Naive thymus-derived CD4-positive, alpha-beta T cell (primary cell): ENCODE measurements at regions not wholly inside any gene's neighbourhood (a gene's known extent, or its start where the extent isn't known, plus 50 kb on each side); places are given as distances from the start of the nearest gene placed in this dataset.
A peak's percentile ranks its signal among the peaks of the same experiment; 100 is the strongest.

Experiments used
- ATAC-seq: fragments of 150-1000 bp; cut with Tn5 transposase; 2 replicates; pipeline ENCODE4 v1.10.0; 2021; ENCODE audit warnings: mild to moderate bottlenecking, moderate library complexity
- CTCF ChIA-PET: fragments of 350-600 bp; sonication (Branson Sonifier 250); formaldehyde crosslinking; loops from one replicate; lab custom pipeline; 2021; ENCODE audit warnings: antibody characterized with exemption; lab: Charles Lee
- POLR2A ChIA-PET: fragments of 350-600 bp; sonication (Branson Sonifier 250); formaldehyde crosslinking; loops from one replicate; lab custom pipeline; 2021; ENCODE audit warnings: antibody characterized with exemption, inconsistent platforms; lab: Charles Lee
- DNase-seq, 9 donors: peaks; one replicate each; pipeline versions ENCODE4 v3.0.0 to v3.0.0-alpha.2; 2020 to 2022; ENCODE audit warnings: mixed read lengths in 1 of 9
- H3K27ac ChIP-seq: one replicate; pipeline ENCODE4 v1.7.0; 2013; ENCODE audit warnings: mild to moderate bottlenecking, low read depth, low read length, moderate library complexity
- H3K27me3 ChIP-seq, 2 donors: one replicate each; pipeline ENCODE4 v1.7.0; 2013; ENCODE audit warnings: low read length in 2 of 2, mild to moderate bottlenecking in 2 of 2, moderate library complexity in 2 of 2; ENCODE audit not compliant: control insufficient read depth in 2 of 2, insufficient read depth in 2 of 2
- H3K36me3 ChIP-seq, 3 experiments: 1 replicate in 2 of 3; 2 replicates in 1 of 3; pipeline ENCODE4 v1.7.0; 2013; ENCODE audit warnings: low read length in 3 of 3, mild to moderate bottlenecking in 3 of 3, moderate library complexity in 1 of 3; ENCODE audit not compliant: insufficient read depth in 3 of 3, control insufficient read depth in 2 of 3
- H3K4me1 ChIP-seq, 2 donors: one replicate each; pipeline ENCODE4 v1.7.0; 2013; ENCODE audit warnings: low read length in 2 of 2, mild to moderate bottlenecking in 2 of 2, moderate library complexity in 1 of 2; ENCODE audit not compliant: control insufficient read depth in 2 of 2, insufficient read depth in 2 of 2
- H3K4me3 ChIP-seq: 2 replicates; pipeline ENCODE4 v1.7.0; 2013; ENCODE audit warnings: mild to moderate bottlenecking, low read length
- H3K9me3 ChIP-seq, 3 experiments: 1 replicate in 2 of 3; 2 replicates in 1 of 3; pipeline ENCODE4 v1.7.0; 2013; ENCODE audit warnings: low read length in 3 of 3; ENCODE audit not compliant: control insufficient read depth in 2 of 3
- H3K27ac Mint-ChIP-seq, 9 donors: one replicate each; pipeline ENCODE4 v1.8.0; 2020 to 2022; ENCODE audit warnings: mixed read lengths in 9 of 9, mild to moderate bottlenecking in 8 of 9, moderate library complexity in 5 of 9, inconsistent platforms in 2 of 9
- H3K27me3 Mint-ChIP-seq, 5 donors: one replicate each; pipeline ENCODE4 v1.8.0; 2021 to 2022; ENCODE audit warnings: mixed read lengths in 5 of 5, mild to moderate bottlenecking in 1 of 5
- H3K36me3 Mint-ChIP-seq, 5 donors: one replicate each; pipeline ENCODE4 v1.8.0; 2020 to 2022; ENCODE audit warnings: mixed read lengths in 5 of 5, mild to moderate bottlenecking in 3 of 5, inconsistent platforms in 1 of 5
- H3K4me1 Mint-ChIP-seq, 7 donors: one replicate each; pipeline ENCODE4 v1.8.0; 2020 to 2022; ENCODE audit warnings: mixed read lengths in 7 of 7, mild to moderate bottlenecking in 3 of 7, inconsistent platforms in 1 of 7
- H3K4me3 Mint-ChIP-seq, 10 donors: one replicate each; pipeline ENCODE4 v1.8.0; 2020 to 2022; ENCODE audit warnings: mild to moderate bottlenecking in 10 of 10, mixed read lengths in 10 of 10, moderate library complexity in 6 of 10, inconsistent platforms in 2 of 10
- H3K9me3 Mint-ChIP-seq, 11 donors: one replicate each; pipeline ENCODE4 v1.8.0; 2020 to 2022; ENCODE audit warnings: mixed read lengths in 11 of 11, mild to moderate bottlenecking in 4 of 11, inconsistent platforms in 1 of 11, moderate library complexity in 1 of 11
- intact Hi-C, 2 donors: fragments of 100-400 bp; cut with micrococcal nuclease; formaldehyde crosslinking; loops; one replicate each; pipeline ENCODE4 v1.15.1; 2023

- ChIA-PET CTCF (no interaction called here), POLR2A (no interaction called here)
- H3K4me3 Mint-ChIP-seq, result no peak overlapping the region
- H3K27ac ChIP-seq, result no peak overlapping the region
- peaks cover 0 to 3% of the 10 kb centered on the region in 2 donors for H3K27me3 ChIP-seq
- ATAC-seq, result no peak
- intact Hi-C loops, result no loop called here
- peaks cover 9 to 24% (median 21%) of the 10 kb centered on the region in 5 donors for H3K27me3 Mint-ChIP-seq
- no peak overlapping the region for H3K4me3 ChIP-seq
- H3K36me3 Mint-ChIP-seq, result no peaks in the 10 kb centered on the region
- DNase-seq, result no peak
- no peaks in the 10 kb centered on the region for H3K36me3 ChIP-seq
- H3K4me1 ChIP-seq, result no peaks in the 10 kb centered on the region
- H3K4me1 Mint-ChIP-seq, result no peaks in the 10 kb centered on the region
- H3K9me3 ChIP-seq, result no peaks in the 10 kb centered on the region
- H3K9me3 Mint-ChIP-seq, result peaks cover 0 to 4% (median 0%) of the 10 kb centered on the region in 11 donors
- no peak overlapping the region for H3K27ac Mint-ChIP-seq
These were observed 114.4 kb upstream of the BMAL1 start for GRCh38 chr11:13163158-13163557.

GRCh38 chr11:13166036-13166435 lies 111.6 kb upstream of the BMAL1 start:
- Histone ChIP-seq H3K27ac (no peak overlapping the region), H3K27me3 (peaks cover 0 to 3% of the 10 kb centered on the region in 2 donors), H3K9me3 (no peaks in the 10 kb centered on the region), H3K4me1 (no peaks in the 10 kb centered on the region), H3K36me3 (no peaks in the 10 kb centered on the region), H3K4me3 (no peak overlapping the region)
- ChIA-PET POLR2A (no interaction called here), CTCF (no interaction called here)
- intact Hi-C loops, result no loop called here
- DNase-seq (no peak), ATAC-seq (no peak)
- Mint-ChIP-seq H3K27ac (peak overlapping the region in 1 of 9 donors; percentile 17), H3K4me3 (no peak overlapping the region), H3K9me3 (peaks cover 0 to 3% (median 0%) of the 10 kb centered on the region in 11 donors), H3K4me1 (no peaks in the 10 kb centered on the region), H3K27me3 (peaks cover 11 to 31% (median 18%) of the 10 kb centered on the region in 5 donors), H3K36me3 (no peaks in the 10 kb centered on the region)

GRCh38 chr11:13168271-13168670 lies 109.3 kb upstream of the BMAL1 start:
- H3K9me3 ChIP-seq, result no peaks in the 10 kb centered on the region
- Mint-ChIP-seq H3K27ac (no peak overlapping the region), H3K4me3 (no peak overlapping the region), H3K9me3 (peaks cover 0 to 3% (median 0%) of the 10 kb centered on the region in 11 donors), H3K4me1 (no peaks in the 10 kb centered on the region), H3K27me3 (peaks cover 5 to 30% (median 21%) of the 10 kb centered on the region in 5 donors), H3K36me3 (no peaks in the 10 kb centered on the region)
- no peaks in the 10 kb centered on the region for H3K27me3 ChIP-seq
- CTCF ChIA-PET, result no interaction called here
- no peaks in the 10 kb centered on the region for H3K4me1 ChIP-seq
- POLR2A ChIA-PET, result no interaction called here
- no peak for ATAC-seq
- H3K36me3 ChIP-seq, result no peaks in the 10 kb centered on the region
- no peak overlapping the region for H3K27ac ChIP-seq
- intact Hi-C loops, result no loop called here
- DNase-seq, result no peak
- H3K4me3 ChIP-seq, result no peak overlapping the region

- Mint-ChIP-seq H3K9me3 (no peaks in the 10 kb centered on the region), H3K27me3 (peaks cover 5 to 30% (median 28%) of the 10 kb centered on the region in 5 donors), H3K27ac (no peak overlapping the region), H3K4me3 (no peak overlapping the region), H3K36me3 (no peaks in the 10 kb centered on the region), H3K4me1 (no peaks in the 10 kb centered on the region)
- no peak for DNase-seq
- intact Hi-C loops, result no loop called here
- Histone ChIP-seq H3K4me1 (no peaks in the 10 kb centered on the region), H3K4me3 (no peak overlapping the region), H3K36me3 (no peaks in the 10 kb centered on the region), H3K27ac (no peak overlapping the region), H3K27me3 (no peaks in the 10 kb centered on the region), H3K9me3 (no peaks in the 10 kb centered on the region)
- no peak for ATAC-seq
- POLR2A ChIA-PET, result no interaction called here
- CTCF ChIA-PET, result interaction anchor here (0.7 kb wide), 1 partner anchor 66 kb away, joined by 3 read pairs; no protein-coding TSS in a partner anchor
These were observed 107.9 kb upstream of the BMAL1 start for GRCh38 chr11:13169709-13170108.

- ATAC-seq, result no peak
- ChIA-PET POLR2A (no interaction called here), CTCF (no interaction called here)
- no peak overlapping the region for H3K27ac Mint-ChIP-seq
- H3K9me3 Mint-ChIP-seq, result no peaks in the 10 kb centered on the region
- H3K4me1 ChIP-seq, result no peaks in the 10 kb centered on the region
- no peaks in the 10 kb centered on the region for H3K9me3 ChIP-seq
- intact Hi-C loops, result no loop called here
- H3K27ac ChIP-seq, result no peak overlapping the region
- H3K36me3 Mint-ChIP-seq, result no peaks in the 10 kb centered on the region
- H3K4me1 Mint-ChIP-seq, result no peaks in the 10 kb centered on the region
- no peak overlapping the region for H3K4me3 ChIP-seq
- no peak for DNase-seq
- peaks cover 0 to 4% of the 10 kb centered on the region in 2 donors for H3K27me3 ChIP-seq
- no peaks in the 10 kb centered on the region for H3K36me3 ChIP-seq
- peaks cover 5 to 29% (median 11%) of the 10 kb centered on the region in 5 donors for H3K27me3 Mint-ChIP-seq
- no peak overlapping the region for H3K4me3 Mint-ChIP-seq
These were observed 103.5 kb upstream of the BMAL1 start for GRCh38 chr11:13174090-13174489.

GRCh38 chr11:13183094-13183825 lies 94.3 kb upstream of the BMAL1 start:
- POLR2A ChIA-PET, result interaction anchor here (1.1 kb wide), 1 partner anchor 96 kb away, joined by 6 read pairs; no protein-coding TSS in a partner anchor
- Histone ChIP-seq H3K4me1 (no peaks in the 10 kb centered on the region), H3K27me3 (no peaks in the 10 kb centered on the region), H3K27ac (no peak overlapping the region), H3K36me3 (no peaks in the 10 kb centered on the region), H3K9me3 (no peaks in the 10 kb centered on the region), H3K4me3 (no peak overlapping the region)
- peaks cover under 1 to 27% (median 9%) of the 10 kb centered on the region in 11 donors for H3K9me3 Mint-ChIP-seq
- ATAC-seq, result peak; percentile 62
- H3K27ac Mint-ChIP-seq, result no peak overlapping the region
- CTCF ChIA-PET, result interaction anchor here (0.9 to 2.3 kb wide), 5 partner anchors 24 to 163 kb away, joined by 3 to 12 read pairs (median 8); no protein-coding TSS in a partner anchor
- peak overlapping the region in 8 of 10 donors; percentile 10 to 58 (median 36) for H3K4me3 Mint-ChIP-seq
- peaks cover 0 to 2% (median 0%) of the 10 kb centered on the region in 5 donors for H3K36me3 Mint-ChIP-seq
- peak in 4 of 9 donors; percentile 3 to 15 (median 12) for DNase-seq
- peaks cover 0 to 9% (median 6%) of the 10 kb centered on the region in 7 donors for H3K4me1 Mint-ChIP-seq
- intact Hi-C loops, result loop anchor here (1.0 to 2.0 kb wide), 12 partner anchors 25 to 852 kb away; partner anchors contain the start of genes BMAL1 (in 1 of the 2) and BTBD10 (in 1 of the 2)
- H3K27me3 Mint-ChIP-seq, result peaks cover 5 to 16% (median 9%) of the 10 kb centered on the region in 5 donors
